ENCODE measurements at regions not wholly inside any gene's neighbourhood (a gene's known extent, or its start where the extent isn't known, plus 50 kb on each side); places are given as distances from the start of the nearest gene placed in this dataset.
A peak's percentile ranks its signal among the peaks of the same experiment; 100 is the strongest.

- peaks cover 27 to 34% (median 32%) of the 10 kb centered on the region in 3 donors for H3K4me1 Mint-ChIP-seq
- Histone ChIP-seq H3K27me3 (replicated peaks in 1 of 2; ENCODE audit: control insufficient read depth in 2 of 2, extremely low read depth in 1 of 2, insufficient read depth in 2 of 2, low read length in 1 of 2) (peaks cover 19 to 94% of the 10 kb centered on the region in 2 experiments), H3K4me1 (ENCODE audit: control insufficient read depth in 1 of 2, extremely low read depth in 1 of 2, insufficient read depth in 2 of 2, low read length in 2 of 2) (peaks cover 1 to 23% of the 10 kb centered on the region in 2 experiments), H3K4me3 (ENCODE audit: control insufficient read depth in 1 of 2, extremely low read depth in 1 of 2, low read length in 1 of 2) (no peak overlapping the region), H3K9me3 (no peaks in the 10 kb centered on the region), H3K36me3 (ENCODE audit: control insufficient read depth in 2 of 2, extremely low read depth in 1 of 2, insufficient read depth in 1 of 2, low read length in 1 of 2) (no peaks in the 10 kb centered on the region), H3K27ac (ENCODE audit: low read length) (no peak overlapping the region)
- 82% methylated on average over 21 of the region's 24 CpGs for WGBS (ENCODE audit: insufficient coverage)
- DNase-seq (peak in 2 of 35 experiments; percentile 0 to 3), ATAC-seq (replicated peaks in 1 of 4) (no peak)
- CTCF ChIA-PET = no interaction called here
- H3K27me3 Mint-ChIP-seq = peaks cover 58 to 76% of the 10 kb centered on the region in 2 donors
- H3K27ac Mint-ChIP-seq = no peak overlapping the region
- POLR2A ChIA-PET = no interaction called here
- no peaks in the 10 kb centered on the region for H3K36me3 Mint-ChIP-seq
- no peaks in the 10 kb centered on the region for H3K9me3 Mint-ChIP-seq
- H3K4me3 Mint-ChIP-seq = no peak overlapping the region
These were observed 69.5 kb upstream of the UNC5A start for GRCh38 chr5:176740702-176741496.

- DNase-seq (peak in 1 of 35 experiments; percentile 19), ATAC-seq (replicated peaks in 1 of 4) (no peak)
- no peaks in the 10 kb centered on the region for H3K9me3 Mint-ChIP-seq
- Histone ChIP-seq H3K27me3 (replicated peaks in 1 of 2; ENCODE audit: control insufficient read depth in 2 of 2, extremely low read depth in 1 of 2, insufficient read depth in 2 of 2, low read length in 1 of 2) (peaks cover 19 to 93% of the 10 kb centered on the region in 2 experiments), H3K36me3 (ENCODE audit: control insufficient read depth in 2 of 2, extremely low read depth in 1 of 2, insufficient read depth in 1 of 2, low read length in 1 of 2) (no peaks in the 10 kb centered on the region), H3K4me3 (ENCODE audit: control insufficient read depth in 1 of 2, extremely low read depth in 1 of 2, low read length in 1 of 2) (no peak overlapping the region), H3K9me3 (no peaks in the 10 kb centered on the region), H3K27ac (ENCODE audit: low read length) (no peak overlapping the region), H3K4me1 (ENCODE audit: control insufficient read depth in 1 of 2, extremely low read depth in 1 of 2, insufficient read depth in 2 of 2, low read length in 2 of 2) (peaks cover 7 to 30% of the 10 kb centered on the region in 2 experiments)
- no peak overlapping the region for H3K4me3 Mint-ChIP-seq
- CTCF ChIA-PET = no interaction called here
- H3K4me1 Mint-ChIP-seq = peaks cover 32 to 40% (median 39%) of the 10 kb centered on the region in 3 donors
- no peak overlapping the region for H3K27ac Mint-ChIP-seq
- POLR2A ChIA-PET = no interaction called here
- peaks cover 60 to 73% of the 10 kb centered on the region in 2 donors for H3K27me3 Mint-ChIP-seq
- WGBS (ENCODE audit: insufficient coverage) = 80% methylated on average over 7 of the region's 11 CpGs
- H3K36me3 Mint-ChIP-seq = no peaks in the 10 kb centered on the region
These were observed 68.7 kb upstream of the UNC5A start for GRCh38 chr5:176741561-176742211.

GRCh38 chr5:176742246-176743105, 67.9 kb upstream of the UNC5A start:
- no peak overlapping the region for H3K27ac Mint-ChIP-seq
- H3K9me3 Mint-ChIP-seq = no peaks in the 10 kb centered on the region

GRCh38 chr5:176743136-176743861, 67.1 kb upstream of the UNC5A start:
- H3K4me3 Mint-ChIP-seq = peak overlapping the region in 1 of 3 donors; percentile 53
- ChIA-PET POLR2A (no interaction called here), CTCF (interaction anchor here in 1 of 2 donors (0.6 kb wide), 1 partner anchor 9 kb away, joined by 4 read pairs; no protein-coding TSS in a partner anchor)
- 8% methylated on average over 49 of the region's 54 CpGs for WGBS (ENCODE audit: insufficient coverage)
- H3K4me1 Mint-ChIP-seq = peaks cover 32 to 42% (median 40%) of the 10 kb centered on the region in 3 donors
- Histone ChIP-seq H3K4me3 (ENCODE audit: control insufficient read depth in 1 of 2, extremely low read depth in 1 of 2, low read length in 1 of 2) (no peak overlapping the region), H3K36me3 (ENCODE audit: control insufficient read depth in 2 of 2, extremely low read depth in 1 of 2, insufficient read depth in 1 of 2, low read length in 1 of 2) (no peaks in the 10 kb centered on the region), H3K9me3 (no peaks in the 10 kb centered on the region), H3K27me3 (replicated peaks in 1 of 2; ENCODE audit: control insufficient read depth in 2 of 2, extremely low read depth in 1 of 2, insufficient read depth in 2 of 2, low read length in 1 of 2) (peaks cover 19 to 94% of the 10 kb centered on the region in 2 experiments), H3K27ac (ENCODE audit: low read length) (no peak overlapping the region), H3K4me1 (ENCODE audit: control insufficient read depth in 1 of 2, extremely low read depth in 1 of 2, insufficient read depth in 2 of 2, low read length in 2 of 2) (peaks cover 7 to 30% of the 10 kb centered on the region in 2 experiments)
- no peak for ATAC-seq (replicated peaks in 1 of 4)
- no peak overlapping the region for H3K27ac Mint-ChIP-seq
- no peaks in the 10 kb centered on the region for H3K36me3 Mint-ChIP-seq
- peak in 1 of 35 experiments; percentile 0 for DNase-seq
- H3K27me3 Mint-ChIP-seq = peaks cover 64 to 81% of the 10 kb centered on the region in 2 donors
- H3K9me3 Mint-ChIP-seq = no peaks in the 10 kb centered on the region

More at GRCh38 chr5:176742246-176743105, 67.9 kb upstream of the UNC5A start:
- H3K27me3 Mint-ChIP-seq = peaks cover 61 to 74% of the 10 kb centered on the region in 2 donors
- 92% methylated on average over 2 of the region's 10 CpGs for WGBS (ENCODE audit: insufficient coverage)
- ChIA-PET POLR2A (no interaction called here), CTCF (interaction anchor here in 1 of 2 donors (0.6 kb wide), 1 partner anchor 10 kb away, joined by 4 read pairs; no protein-coding TSS in a partner anchor)
- H3K4me1 Mint-ChIP-seq = peaks cover 32 to 42% (median 40%) of the 10 kb centered on the region in 3 donors
- Histone ChIP-seq H3K9me3 (no peaks in the 10 kb centered on the region), H3K27me3 (replicated peaks in 1 of 2; ENCODE audit: control insufficient read depth in 2 of 2, extremely low read depth in 1 of 2, insufficient read depth in 2 of 2, low read length in 1 of 2) (peaks cover 19 to 94% of the 10 kb centered on the region in 2 experiments), H3K36me3 (ENCODE audit: control insufficient read depth in 2 of 2, extremely low read depth in 1 of 2, insufficient read depth in 1 of 2, low read length in 1 of 2) (no peaks in the 10 kb centered on the region), H3K4me3 (ENCODE audit: control insufficient read depth in 1 of 2, extremely low read depth in 1 of 2, low read length in 1 of 2) (no peak overlapping the region), H3K27ac (ENCODE audit: low read length) (no peak overlapping the region), H3K4me1 (ENCODE audit: control insufficient read depth in 1 of 2, extremely low read depth in 1 of 2, insufficient read depth in 2 of 2, low read length in 2 of 2) (peaks cover 7 to 30% of the 10 kb centered on the region in 2 experiments)
- no peaks in the 10 kb centered on the region for H3K36me3 Mint-ChIP-seq
- H3K4me3 Mint-ChIP-seq = peak overlapping the region in 1 of 3 donors; percentile 45
- DNase-seq = peak in 1 of 35 experiments; percentile 0
- ATAC-seq (replicated peaks in 1 of 4) = no peak

GRCh38 chr5:176743868-176744583, 66.3 kb upstream of the UNC5A start:
- Histone ChIP-seq H3K9me3 (no peaks in the 10 kb centered on the region), H3K36me3 (ENCODE audit: control insufficient read depth in 2 of 2, extremely low read depth in 1 of 2, insufficient read depth in 1 of 2, low read length in 1 of 2) (no peaks in the 10 kb centered on the region), H3K27me3 (replicated peaks in 1 of 2; ENCODE audit: control insufficient read depth in 2 of 2, extremely low read depth in 1 of 2, insufficient read depth in 2 of 2, low read length in 1 of 2) (peaks cover 18 to 94% of the 10 kb centered on the region in 2 experiments), H3K4me3 (ENCODE audit: control insufficient read depth in 1 of 2, extremely low read depth in 1 of 2, low read length in 1 of 2) (no peak overlapping the region), H3K27ac (ENCODE audit: low read length) (no peak overlapping the region), H3K4me1 (ENCODE audit: control insufficient read depth in 1 of 2, extremely low read depth in 1 of 2, insufficient read depth in 2 of 2, low read length in 2 of 2) (peaks cover 7 to 30% of the 10 kb centered on the region in 2 experiments)
- peak in 1 of 35 experiments; percentile 24 for DNase-seq
- ATAC-seq (replicated peaks in 1 of 4) = no peak
- POLR2A ChIA-PET = no interaction called here
- Mint-ChIP-seq H3K27ac (no peak overlapping the region), H3K4me3 (peak overlapping the region in 2 of 3 donors; percentile 28 to 53), H3K4me1 (peaks cover 32 to 42% (median 40%) of the 10 kb centered on the region in 3 donors), H3K36me3 (no peaks in the 10 kb centered on the region), H3K9me3 (no peaks in the 10 kb centered on the region), H3K27me3 (peaks cover 63 to 83% of the 10 kb centered on the region in 2 donors)
- 13% methylated on average over 18 of the region's 25 CpGs for WGBS (ENCODE audit: insufficient coverage)
- CTCF ChIA-PET = interaction anchor here in 1 of 2 donors (0.7 kb wide), 1 partner anchor 449 kb away, joined by 4 read pairs; no protein-coding TSS in a partner anchor

Data from T-cell (primary cell).